Gastroesophageal sphincter (tissue), 3 donors: ENCODE measurements at regions not wholly inside any gene's neighbourhood (a gene's known extent, or its start where the extent isn't known, plus 50 kb on each side); places are given as distances from the start of the nearest gene placed in this dataset.

ENCODE experiments used
- CTCF ChIP-seq, 4 experiments: fragments of 200-600 bp in 2 of 4; fragments of 450-650 bp in 2 of 4; sonication (generic) in 1 of 4; IDR thresholded peaks; one replicate each; pipeline ENCODE4 v1.5.1; 2017 to 2019; ENCODE audit warnings: antibody characterized with exemption in 4 of 4, mild to moderate bottlenecking in 2 of 4, moderate library complexity in 2 of 4
- EP300 ChIP-seq: sonication (generic); formaldehyde crosslinking; IDR thresholded peaks from one replicate; pipeline ENCODE4 v1.6.1; 2017; ENCODE audit warnings: antibody characterized with exemption, mild to moderate bottlenecking
- POLR2A ChIP-seq, 2 donors: fragments of 450-650 bp; IDR thresholded peaks; one replicate each; pipeline ENCODE4 v1.6.1; 2017; ENCODE audit warnings: antibody characterized with exemption in 2 of 2, mild to moderate bottlenecking in 2 of 2, moderate library complexity in 1 of 2
- POLR2AphosphoS5 ChIP-seq: sonication (generic); formaldehyde crosslinking; IDR thresholded peaks from one replicate; pipeline ENCODE4 v1.6.1; 2017; ENCODE audit warnings: antibody characterized with exemption

- no peak for TF ChIP-seq CTCF (IDR thresholded peaks at IDR 0.05)
- no peak for TF ChIP-seq EP300
- no peak for TF ChIP-seq POLR2A (IDR thresholded peaks at IDR 0.05)
- TF ChIP-seq POLR2AphosphoS5 = no peak
Measured at GRCh38 chr14:23814527-23815256, 138.9 kb upstream of the DHRS4 start.
